ENCODE measurements at regions not wholly inside any gene's neighbourhood (a gene's known extent, or its start where the extent isn't known, plus 50 kb on each side); places are given as distances from the start of the nearest gene placed in this dataset.

- no peak for TF ChIP-seq CTCF (IDR thresholded peaks at IDR 0.05)
Measured at GRCh38 chr13:67619995-67620380, 389.9 kb upstream of the PCDH9 start.

GRCh38 chr13:67619351-67619994 lies 389.3 kb upstream of the PCDH9 start:
- no peak for DNase-seq
- no peak for ATAC-seq
- intact Hi-C loops (cut with micrococcal nuclease): no loop called here
- Mint-ChIP-seq H3K9me3 (peaks cover 6% of the 10 kb centered on the region), H3K36me3 (ENCODE audit: low read depth) (no peaks in the 10 kb centered on the region), H3K4me3 (no peak overlapping the region), H3K4me1 (ENCODE audit: low read depth) (no peaks in the 10 kb centered on the region), H3K27me3 (no peaks in the 10 kb centered on the region), H3K27ac (no peak overlapping the region)
- POLR2A ChIA-PET: no interaction called here
- TF ChIP-seq CTCF (IDR thresholded peaks at IDR 0.05): no peak
- CTCF ChIA-PET: no interaction called here

More at GRCh38 chr13:67619995-67620380, 389.9 kb upstream of the PCDH9 start:
- Mint-ChIP-seq H3K27me3 (no peaks in the 10 kb centered on the region), H3K4me3 (no peak overlapping the region), H3K27ac (no peak overlapping the region), H3K36me3 (ENCODE audit: low read depth) (no peaks in the 10 kb centered on the region), H3K4me1 (ENCODE audit: low read depth) (no peaks in the 10 kb centered on the region), H3K9me3 (peaks cover 6% of the 10 kb centered on the region)
- POLR2A ChIA-PET: no interaction called here
- no peak for DNase-seq
- no peak for ATAC-seq
- intact Hi-C loops (cut with micrococcal nuclease): no loop called here
- CTCF ChIA-PET: no interaction called here

GRCh38 chr13:67614579-67614978 lies 384.4 kb upstream of the PCDH9 start:
- POLR2A ChIA-PET: no interaction called here
- no peak for DNase-seq
- H3K4me3 Mint-ChIP-seq: no peak overlapping the region

GRCh38 chr13:67614013-67614412 lies 383.9 kb upstream of the PCDH9 start:
- no peak for DNase-seq
- no peak overlapping the region for H3K27ac Mint-ChIP-seq

More at GRCh38 chr13:67614579-67614978, 384.4 kb upstream of the PCDH9 start:
- no peak for ATAC-seq
- Mint-ChIP-seq H3K36me3 (ENCODE audit: low read depth) (no peaks in the 10 kb centered on the region), H3K27me3 (no peaks in the 10 kb centered on the region), H3K4me1 (ENCODE audit: low read depth) (no peaks in the 10 kb centered on the region), H3K9me3 (peaks cover 9% of the 10 kb centered on the region), H3K27ac (no peak overlapping the region)
- CTCF ChIA-PET: no interaction called here
- intact Hi-C loops (cut with micrococcal nuclease): no loop called here
- TF ChIP-seq CTCF (IDR thresholded peaks at IDR 0.05): no peak

GRCh38 chr13:67588607-67589006 lies 358.5 kb upstream of the PCDH9 start:
- Mint-ChIP-seq H3K4me1 (ENCODE audit: low read depth) (no peaks in the 10 kb centered on the region), H3K36me3 (ENCODE audit: low read depth) (no peaks in the 10 kb centered on the region), H3K27me3 (no peaks in the 10 kb centered on the region), H3K9me3 (peaks cover 13% of the 10 kb centered on the region), H3K4me3 (no peak overlapping the region), H3K27ac (no peak overlapping the region)
- intact Hi-C loops (cut with micrococcal nuclease): no loop called here
- no peak for TF ChIP-seq CTCF (IDR thresholded peaks at IDR 0.05)
- ATAC-seq (no peak), DNase-seq (no peak)
- ChIA-PET CTCF (no interaction called here), POLR2A (no interaction called here)

More at GRCh38 chr13:67614013-67614412, 383.9 kb upstream of the PCDH9 start:
- no peaks in the 10 kb centered on the region for H3K4me1 Mint-ChIP-seq (ENCODE audit: low read depth)
- POLR2A ChIA-PET: no interaction called here
- H3K27me3 Mint-ChIP-seq: no peaks in the 10 kb centered on the region
- CTCF ChIA-PET: no interaction called here
- peaks cover 7% of the 10 kb centered on the region for H3K9me3 Mint-ChIP-seq
- no peak for ATAC-seq
- TF ChIP-seq CTCF (IDR thresholded peaks at IDR 0.05): no peak
- no peak overlapping the region for H3K4me3 Mint-ChIP-seq
- no peaks in the 10 kb centered on the region for H3K36me3 Mint-ChIP-seq (ENCODE audit: low read depth)
- intact Hi-C loops (cut with micrococcal nuclease): no loop called here

Data from activated CD8-positive, alpha-beta T cell treated with anti-CD3 and anti-CD28 coated beads for 36 hours (primary cell).